H1 (cell line): ENCODE measurements at regions not wholly inside any gene's neighbourhood (a gene's known extent, or its start where the extent isn't known, plus 50 kb on each side); places are given as distances from the start of the nearest gene placed in this dataset.

ENCODE experiments used
- CTCF ChIA-PET: fragments of 300-600 bp; sonication (Branson Sonifier 250); formaldehyde crosslinking; loops from one replicate; lab custom pipeline; 2021; ENCODE audit not compliant: partially characterized antibody; lab: Charles Lee
- POLR2A ChIA-PET: fragments of 300-600 bp; sonication (Branson Sonifier 250); formaldehyde crosslinking; loops from one replicate; lab custom pipeline; 2021; ENCODE audit warnings: inconsistent platforms; ENCODE audit not compliant: partially characterized antibody; lab: Charles Lee
- DNase-seq, 2 experiments: peaks; one replicate each; pipeline versions ENCODE4 v3.0.0 to v3.0.0-alpha.2; 2010 to 2022; ENCODE audit warnings: low spot score in 2 of 2, low read depth in 1 of 2, mixed read lengths in 1 of 2
- FAIRE-seq: peaks from 2 replicates; lab custom pipeline; 2011; peaks lifted over from hg19 to GRCh38; lab: Jason Lieb, UNC
- H2AFZ ChIP-seq: 2 replicates; pipeline ENCODE4 v1.8.1; 2012; ENCODE audit warnings: low read length, inconsistent platforms
- H2AK5ac ChIP-seq: 2 replicates; pipeline ENCODE4 v1.6.1; 2013; ENCODE audit warnings: low read depth, low read length
- H2BK120ac ChIP-seq: replicated peaks from 2 replicates; pipeline ENCODE3; 2013; ENCODE audit warnings: low read depth, low read length, inconsistent platforms
- H2BK12ac ChIP-seq: 2 replicates; pipeline ENCODE4 v1.6.1; 2013; ENCODE audit warnings: low read depth, low read length
- H2BK15ac ChIP-seq: 2 replicates; pipeline ENCODE4 v1.6.1; 2013; ENCODE audit warnings: low read length
- H2BK20ac ChIP-seq: 2 replicates; pipeline ENCODE4 v1.6.1; 2013; ENCODE audit warnings: low read length
- H2BK5ac ChIP-seq: 2 replicates; pipeline ENCODE4 v1.6.1; 2013; ENCODE audit warnings: low read depth, low read length
- H3K14ac ChIP-seq: 2 replicates; pipeline ENCODE4 v1.6.1; 2013; ENCODE audit warnings: inconsistent platforms; ENCODE audit not compliant: insufficient read length
- H3K18ac ChIP-seq: 2 replicates; pipeline ENCODE4 v1.6.1; 2013; ENCODE audit warnings: low read length; ENCODE audit errors: extremely low read depth
- H3K23ac ChIP-seq: 2 replicates; pipeline ENCODE4 v1.6.1; 2013; ENCODE audit warnings: inconsistent platforms; ENCODE audit not compliant: insufficient read length
- H3K23me2 ChIP-seq: 2 replicates; pipeline ENCODE4 v1.6.1; 2013; ENCODE audit warnings: low read depth, low read length
- H3K27ac ChIP-seq: 2 replicates; pipeline ENCODE4 v1.6.1; 2011; ENCODE audit warnings: low read depth, low read length, inconsistent platforms
- H3K27me3 ChIP-seq, 4 experiments: replicated peaks in 1 of 4; 1 replicate in 1 of 4; 2 replicates in 3 of 4; pipeline versions ENCODE4 v1.6.1 to v1.8.1; 2011 to 2013; ENCODE audit warnings: low read length in 3 of 4, mild to moderate bottlenecking in 3 of 4, inconsistent platforms in 2 of 4, mixed read lengths in 2 of 4, moderate library complexity in 1 of 4; ENCODE audit not compliant: control insufficient read depth in 3 of 4, insufficient read depth in 3 of 4; ENCODE audit errors: extremely low read depth in 1 of 4
- H3K36me3 ChIP-seq, 4 experiments: 2 replicates each; pipeline versions ENCODE4 v1.6.1 to v1.8.1; 2011 to 2013; ENCODE audit warnings: mild to moderate bottlenecking in 4 of 4, low read length in 3 of 4, moderate library complexity in 2 of 4, control low read depth in 1 of 4, inconsistent platforms in 1 of 4; ENCODE audit not compliant: insufficient read depth in 4 of 4, control insufficient read depth in 2 of 4
- H3K4ac ChIP-seq: replicated peaks from 2 replicates; pipeline ENCODE3; 2013; ENCODE audit warnings: low read length, low read depth, mixed read lengths, inconsistent platforms; ENCODE audit not compliant: insufficient read length
- H3K4me1 ChIP-seq, 4 experiments: replicated peaks in 1 of 4; 1 replicate in 1 of 4; 2 replicates in 3 of 4; pipeline versions ENCODE4 v1.6.1 to v1.8.1; 2011 to 2013; ENCODE audit warnings: low read length in 3 of 4, inconsistent platforms in 2 of 4, mixed read lengths in 1 of 4; ENCODE audit not compliant: insufficient read depth in 4 of 4, control insufficient read depth in 3 of 4
- H3K4me2 ChIP-seq, 2 experiments: 2 replicates each; pipeline versions ENCODE4 v1.6.1 to v1.8.1; 2011 to 2013; ENCODE audit warnings: low read depth in 2 of 2, low read length in 2 of 2, control low read depth in 1 of 2, inconsistent platforms in 1 of 2, mild to moderate bottlenecking in 1 of 2; ENCODE audit not compliant: insufficient read depth in 1 of 2
- H3K4me3 ChIP-seq, 4 experiments: fragments of 200-600, 300-600 bp in 1 of 4; sonication (generic), shearing (Covaris generic), sonication (Bioruptor Twin) in 1 of 4; 2 replicates each; pipeline versions ENCODE4 v1.5.1 to v1.8.1; 2011 to 2016; ENCODE audit warnings: low read length in 4 of 4, low read depth in 3 of 4, control low read depth in 2 of 4, inconsistent platforms in 2 of 4, mild to moderate bottlenecking in 2 of 4, mixed read lengths in 1 of 4, moderate library complexity in 1 of 4; ENCODE audit not compliant: insufficient read depth in 2 of 4; ENCODE audit errors: extremely low read depth in 1 of 4
- H3K56ac ChIP-seq: replicated peaks from 2 replicates; pipeline ENCODE3; 2013; ENCODE audit warnings: low read depth, mild to moderate bottlenecking, mixed read lengths, low read length, inconsistent platforms; ENCODE audit not compliant: insufficient read length
- H3K79me1 ChIP-seq: 2 replicates; pipeline ENCODE4 v1.6.1; 2013; ENCODE audit warnings: low read depth, low read length, control low read depth
- H3K79me2 ChIP-seq, 2 experiments: 2 replicates each; pipeline versions ENCODE4 v1.6.1 to v1.8.1; 2012 to 2013; ENCODE audit warnings: low read length in 2 of 2, mild to moderate bottlenecking in 2 of 2, inconsistent platforms in 1 of 2; ENCODE audit not compliant: insufficient read depth in 2 of 2, control insufficient read depth in 1 of 2
- H3K9ac ChIP-seq, 4 experiments: replicated peaks in 1 of 4; 1 replicate in 1 of 4; 2 replicates in 3 of 4; pipeline versions ENCODE4 v1.6.1 to v1.8.1; 2011 to 2013; ENCODE audit warnings: low read depth in 3 of 4, low read length in 3 of 4, control low read depth in 2 of 4, mild to moderate bottlenecking in 2 of 4, moderate library complexity in 2 of 4, inconsistent platforms in 1 of 4; ENCODE audit errors: extremely low read depth in 1 of 4
- H3K9me3 ChIP-seq, 2 experiments: 2 replicates each; pipeline versions ENCODE4 v1.6.1 to v1.8.1; 2012 to 2013; ENCODE audit warnings: mild to moderate bottlenecking in 2 of 2, moderate library complexity in 2 of 2, control low read depth in 1 of 2, inconsistent platforms in 1 of 2, low read depth in 1 of 2, low read length in 1 of 2, mixed read lengths in 1 of 2; ENCODE audit not compliant: insufficient read depth in 2 of 2
- H4K20me1 ChIP-seq, 2 experiments: replicated peaks in 1 of 2; 2 replicates each; pipeline versions ENCODE3 to v1.8.1; 2011 to 2013; ENCODE audit warnings: inconsistent platforms in 2 of 2, low read length in 2 of 2, mild to moderate bottlenecking in 1 of 2; ENCODE audit not compliant: insufficient read depth in 2 of 2, control insufficient read depth in 1 of 2
- H4K5ac ChIP-seq: 2 replicates; pipeline ENCODE4 v1.6.1; 2013; ENCODE audit warnings: low read length, low read depth, mixed read lengths, inconsistent platforms; ENCODE audit not compliant: insufficient read length
- H4K8ac ChIP-seq: 2 replicates; pipeline ENCODE4 v1.8.0; 2013; ENCODE audit warnings: mild to moderate bottlenecking, moderate library complexity, low read length, inconsistent platforms; ENCODE audit not compliant: insufficient read depth; ENCODE audit errors: extremely low read depth
- H4K91ac ChIP-seq: replicated peaks from 2 replicates; pipeline ENCODE3; 2013; ENCODE audit warnings: low read length, mixed read lengths, inconsistent platforms; ENCODE audit not compliant: insufficient read length
- BACH1 ChIP-seq: IDR thresholded peaks from 2 replicates; pipeline ENCODE4 v1.6.1; 2012; ENCODE audit warnings: low read length, improper control_type of control experiment
- CREB1 ChIP-seq: IDR thresholded peaks from 2 replicates; pipeline ENCODE4 v1.6.1; 2012; ENCODE audit warnings: inconsistent platforms
- KDM4A ChIP-seq: IDR thresholded peaks from one replicate; pipeline ENCODE4 v1.7.1; 2012; ENCODE audit warnings: low read depth, mild to moderate bottlenecking, moderate library complexity, low read length, inconsistent platforms; ENCODE audit not compliant: severe bottlenecking
- RNF2 ChIP-seq: fragments of 200-900, 300-1000 bp; sonication (generic); IDR thresholded peaks from 2 replicates; pipeline ENCODE4 v1.7.1; 2016; ENCODE audit warnings: borderline replicate concordance, low read depth, mild to moderate bottlenecking, antibody characterized with exemption, low read length; ENCODE audit not compliant: poor library complexity, severe bottlenecking; ENCODE audit errors: missing control alignments
- SIN3A ChIP-seq, 2 experiments: IDR thresholded peaks in 1 of 2; conservative IDR thresholded peaks in 1 of 2; 2 replicates each; pipeline ENCODE4 v1.6.1; 2011 to 2012; ENCODE audit warnings: low read length in 2 of 2, improper control_type of control experiment in 1 of 2, low read depth in 1 of 2, mild to moderate bottlenecking in 1 of 2
- WGBS, 2 experiments: shearing (Covaris generic) in 1 of 2; methylation state at CpG; one replicate each; pipeline versions ENCODE4 v1.1.6 to v1.1.7; 2013 to 2015; ENCODE audit warnings: low lambda C conversion rate in 2 of 2, mixed read lengths in 2 of 2, inconsistent platforms in 1 of 2, low coverage in 1 of 2, missing lambda C conversion rate in 1 of 2; ENCODE audit not compliant: insufficient replicate concordance in 2 of 2, insufficient coverage in 1 of 2, insufficient read length in 1 of 2; ENCODE audit errors: extremely low coverage in 1 of 2, missing lambda C conversion rate in 1 of 2; 5-methylcytosine and 5-hydroxymethylcytosine counted together

- no peaks in the 10 kb centered on the region for H3K23me2 ChIP-seq
- no peak overlapping the region for H2BK12ac ChIP-seq
- no peak overlapping the region for H4K91ac ChIP-seq
- no peak overlapping the region for H2BK20ac ChIP-seq
- H4K20me1 ChIP-seq, result no peaks in the 10 kb centered on the region
- H2AFZ ChIP-seq, result no peak overlapping the region
- no peak overlapping the region for H3K23ac ChIP-seq
- H3K27me3 ChIP-seq, result no peaks in the 10 kb centered on the region
- no peak overlapping the region for H3K4me3 ChIP-seq
- H2BK120ac ChIP-seq, result no peak overlapping the region
- H3K56ac ChIP-seq, result no peak overlapping the region
- H3K4me1 ChIP-seq, result no peaks in the 10 kb centered on the region
- H2AK5ac ChIP-seq, result no peak overlapping the region
- H3K79me2 ChIP-seq, result no peaks in the 10 kb centered on the region
- H3K4me2 ChIP-seq, result no peak overlapping the region
- no peak overlapping the region for H2BK15ac ChIP-seq
- peaks cover 0 to 6% (median 0%) of the 10 kb centered on the region in 4 experiments; a peak in 1 of 8 replicates for H3K36me3 ChIP-seq
- no peaks in the 10 kb centered on the region for H3K79me1 ChIP-seq
- no peak overlapping the region for H4K8ac ChIP-seq
- ChIA-PET CTCF (no interaction called here), POLR2A (no interaction called here)
- TF ChIP-seq KDM4A (no peak), BACH1 (no peak), RNF2 (no peak), CREB1 (no peak), SIN3A (conservative IDR thresholded peaks at IDR 0.05 in 1 of 2, IDR thresholded peaks at IDR 0.05 in 1 of 2; ENCODE audit: low read depth in 1 of 2, low read length in 2 of 2) (no peak)
- no peak overlapping the region for H3K14ac ChIP-seq
- no peak overlapping the region for H3K4ac ChIP-seq
- DNase-seq, result no peak
- H3K27ac ChIP-seq, result no peak overlapping the region
- peaks cover 5 to 10% of the 10 kb centered on the region in 2 experiments; a peak in 2 of 4 replicates for H3K9me3 ChIP-seq
- H3K9ac ChIP-seq, result no peak overlapping the region
- WGBS, 2 experiments, result 88% methylated on average over 1 of the region's 1 CpG; no CpG with 5 or more reads in 1 of the 2 experiments
- no peak overlapping the region for H2BK5ac ChIP-seq
- no peak for FAIRE-seq
- H3K18ac ChIP-seq, result no peak overlapping the region
- no peak overlapping the region for H4K5ac ChIP-seq
Observed at GRCh38 chr6:141550471-141550870, 582.3 kb upstream of the GJE1 start.
